GM18858 (cell line): ENCODE measurements at regions not wholly inside any gene's neighbourhood (a gene's known extent, or its start where the extent isn't known, plus 50 kb on each side); places are given as distances from the start of the nearest gene placed in this dataset.

Experiments
- ATAC-seq: cut with Tn5 transposase; IDR thresholded peaks from one replicate; pipeline ENCODE4 v1.9.1; 2021; ENCODE audit not compliant: unreplicated experiment

DNA sequence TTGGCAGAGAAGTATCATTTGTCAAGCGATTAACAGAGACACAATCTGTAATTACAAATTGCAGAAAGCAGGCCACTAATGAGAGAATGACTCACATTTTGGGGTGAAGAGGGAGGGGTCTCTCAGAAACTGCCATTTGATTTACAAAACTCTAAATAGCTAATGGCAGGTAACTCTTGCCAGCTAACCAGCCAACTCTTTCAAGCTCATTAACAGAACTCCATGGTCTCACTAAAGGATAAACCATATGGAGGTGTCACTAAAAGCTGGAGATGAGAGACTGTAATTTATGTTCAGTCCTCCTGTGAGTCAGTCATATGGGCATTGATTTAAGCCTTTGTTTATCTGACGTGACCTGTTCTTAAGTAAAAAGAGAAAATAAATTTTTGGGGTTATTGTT is 336.4 kb downstream of the FOXG1 start:
- ATAC-seq = no peak

DNA sequence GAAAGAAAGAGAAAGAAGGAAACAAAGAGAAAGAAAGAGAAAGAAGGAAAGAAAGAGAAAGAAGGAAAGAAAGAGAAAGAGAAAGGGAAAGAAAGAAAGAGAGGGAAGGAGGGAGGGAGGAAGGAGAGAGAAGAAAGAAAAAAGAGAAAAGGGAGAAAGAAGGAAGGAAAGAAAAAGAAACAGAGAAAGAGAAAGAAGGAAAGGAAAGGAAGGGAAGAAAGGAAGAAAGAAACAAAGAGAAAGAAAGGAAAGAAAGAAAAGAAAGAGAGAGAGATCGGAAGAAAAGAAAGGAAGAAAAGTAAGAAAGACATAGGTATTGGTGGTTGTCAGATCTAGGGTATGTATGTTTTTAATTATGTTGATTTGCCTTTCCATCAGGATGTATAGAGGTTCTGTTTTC is 342.3 kb downstream of the FOXG1 start:
- ATAC-seq = no peak

- no peak for ATAC-seq
These were observed 343.0 kb downstream of the FOXG1 start for GRCh38 chr14:29109589-29109988.

GRCh38 chr14:29111554-29111953 is 345.0 kb downstream of the FOXG1 start:
- no peak for ATAC-seq

GRCh38 chr14:29123017-29123416 is 356.4 kb downstream of the FOXG1 start:
- ATAC-seq = no peak

DNA sequence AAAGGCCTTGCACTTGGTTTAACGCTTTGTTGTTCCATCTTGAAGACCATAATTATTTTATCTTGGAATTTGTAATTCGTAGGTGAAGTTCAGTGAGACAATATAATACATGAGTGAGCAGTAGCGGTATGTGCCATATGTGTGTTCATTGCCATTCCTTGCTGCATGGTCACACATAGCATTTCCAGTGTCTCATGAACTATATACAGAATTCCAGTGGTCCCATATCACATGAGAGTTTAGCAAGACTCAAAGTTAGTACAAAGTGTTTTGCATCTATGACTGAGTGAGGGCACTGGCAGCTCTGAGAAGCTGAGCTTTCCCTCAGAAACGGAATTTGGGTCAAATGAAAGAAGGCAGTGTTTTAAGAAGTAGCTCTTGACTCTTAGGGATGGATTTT is 359.8 kb downstream of the FOXG1 start:
- ATAC-seq = no peak

DNA sequence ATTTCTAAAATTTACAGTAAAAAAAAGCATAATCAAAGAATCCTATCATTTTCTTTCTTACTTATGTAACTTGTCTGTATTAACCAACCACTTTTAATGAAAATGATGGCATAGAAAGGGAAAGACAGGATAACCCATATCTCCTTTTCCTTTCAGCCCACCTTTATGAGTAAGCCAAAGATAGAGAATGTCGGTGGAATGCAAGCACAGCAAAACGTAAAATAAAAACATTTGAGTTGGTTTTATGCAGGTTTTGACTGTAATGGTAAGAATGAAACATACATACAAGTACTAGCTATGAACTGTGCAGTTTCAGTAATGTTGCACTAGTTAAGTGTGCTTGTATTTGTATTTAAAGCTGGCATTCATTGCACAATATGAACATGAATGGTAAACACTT is 360.3 kb downstream of the FOXG1 start:
- no peak for ATAC-seq

GRCh38 chr14:29140016-29140415 is 373.4 kb downstream of the FOXG1 start:
- ATAC-seq = no peak

DNA sequence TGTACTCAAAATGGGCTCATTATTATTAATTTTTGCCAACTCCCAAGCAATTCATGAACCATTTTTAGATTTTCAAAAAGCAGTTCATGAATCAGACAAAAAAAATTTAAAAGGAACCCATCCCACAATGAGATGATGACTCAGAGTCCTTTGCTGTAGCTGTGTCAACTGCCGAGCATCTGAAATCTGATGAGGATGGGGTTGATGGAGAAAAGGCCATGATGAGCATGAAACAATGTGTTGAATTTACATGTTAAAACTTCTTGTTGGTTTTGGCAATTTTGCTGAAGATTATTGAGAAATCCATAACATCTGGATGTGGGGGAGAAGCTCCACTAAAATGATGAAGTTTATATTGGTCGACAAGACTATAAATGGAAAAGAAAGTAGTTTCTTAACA is 378.0 kb downstream of the FOXG1 start:
- no peak for ATAC-seq

GRCh38 chr14:29148221-29148620 is 381.6 kb downstream of the FOXG1 start:
- no peak for ATAC-seq

DNA sequence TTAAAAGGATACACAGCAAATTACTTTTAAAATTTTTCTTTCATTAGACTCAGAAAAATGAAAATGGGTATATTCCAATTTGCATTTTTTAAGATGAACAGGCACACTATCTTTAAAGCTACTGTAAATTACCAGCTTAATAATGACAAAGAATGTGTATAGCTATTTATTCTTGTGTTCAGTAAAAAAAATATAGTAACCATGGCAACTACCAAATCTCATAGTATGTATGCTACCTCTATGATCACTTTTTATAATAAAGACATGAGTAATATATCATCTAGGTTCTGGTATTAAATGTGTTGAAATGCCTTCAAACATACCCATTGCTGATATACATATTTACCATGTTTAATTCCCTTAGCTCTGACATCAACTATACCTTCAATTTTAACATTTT is 383.2 kb downstream of the FOXG1 start:
- no peak for ATAC-seq

DNA sequence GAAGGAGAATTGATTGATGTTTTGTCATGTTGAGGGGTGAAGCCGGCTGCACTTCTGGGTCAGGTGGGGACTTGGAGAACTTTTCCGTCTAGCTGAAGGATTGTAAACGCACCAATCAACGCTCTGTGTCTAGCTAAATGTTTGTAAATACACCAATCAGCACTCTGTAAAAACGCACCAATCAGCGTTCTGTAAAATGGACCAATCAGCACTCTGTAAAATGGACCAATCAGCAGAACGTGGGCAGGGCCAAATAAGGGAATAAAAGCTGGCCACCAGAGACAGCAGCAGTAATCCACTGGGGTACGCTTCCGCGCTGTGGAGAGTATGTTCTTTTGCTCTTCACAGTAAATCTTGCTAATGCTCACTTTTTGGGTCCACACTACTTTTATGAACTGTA is 384.1 kb downstream of the FOXG1 start:
- no peak for ATAC-seq

- no peak for ATAC-seq
These were observed 389.5 kb downstream of the FOXG1 start for GRCh38 chr14:29156096-29156495.

DNA sequence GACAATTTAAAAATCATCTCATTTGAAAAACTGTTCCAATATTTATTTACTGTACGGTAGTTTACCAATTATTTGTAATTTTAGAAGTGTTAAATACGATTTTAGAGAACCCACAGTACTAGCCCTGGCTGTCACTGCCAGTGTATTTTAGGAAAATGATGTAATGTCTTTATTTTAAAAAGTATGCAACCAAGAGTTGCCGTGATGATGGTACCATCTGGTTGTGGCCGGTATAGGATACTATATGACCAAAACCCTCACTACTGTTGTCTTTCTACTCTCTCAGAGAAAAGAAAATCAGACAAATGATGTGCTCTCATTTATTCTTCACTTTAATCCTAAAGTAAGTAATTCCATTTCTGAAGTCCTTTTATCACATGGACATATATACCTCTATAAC is 395.0 kb downstream of the FOXG1 start:
- no peak for ATAC-seq

DNA sequence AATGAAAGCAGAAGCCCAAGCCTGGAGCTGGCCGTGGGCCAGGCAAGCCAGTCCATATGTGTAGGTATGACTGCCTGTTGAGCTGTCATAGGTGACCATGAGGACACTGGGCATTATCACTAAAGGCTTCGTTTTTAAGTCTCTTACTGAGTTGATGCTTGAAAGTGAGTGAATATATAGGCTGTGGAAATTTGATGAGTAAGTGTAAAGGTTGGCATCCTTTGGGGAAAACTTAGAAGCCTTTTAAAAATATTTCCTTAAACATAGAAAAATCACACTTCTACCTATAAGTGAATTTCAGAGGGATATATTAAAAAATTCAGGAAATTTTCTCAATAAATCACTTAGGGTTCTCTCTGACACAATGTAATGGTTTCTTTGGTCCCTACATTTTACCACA is 396.5 kb downstream of the FOXG1 start:
- ATAC-seq = no peak

- no peak for ATAC-seq
These were observed 398.8 kb downstream of the FOXG1 start for GRCh38 chr14:29165431-29165830.

DNA sequence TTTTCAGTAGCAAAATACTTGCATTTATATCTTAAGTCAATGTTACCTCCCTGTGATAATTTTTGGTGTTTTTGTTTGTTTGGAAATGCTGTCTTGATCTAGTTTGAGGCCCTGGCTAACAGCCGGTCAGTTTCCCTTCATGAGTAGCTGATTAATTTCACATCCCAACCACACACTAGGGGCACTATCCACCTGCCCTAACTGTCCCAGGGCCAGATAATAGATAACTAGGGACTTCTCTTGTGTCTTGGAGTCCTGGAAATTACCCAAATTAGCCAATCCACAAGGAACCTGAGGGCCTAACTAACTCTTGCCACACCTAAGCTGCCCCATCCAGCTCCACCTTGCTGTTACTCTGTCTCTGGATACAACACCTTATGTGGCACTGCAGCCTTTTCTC is 399.9 kb downstream of the FOXG1 start:
- ATAC-seq = no peak

- no peak for ATAC-seq
These were observed 401.6 kb downstream of the FOXG1 start for GRCh38 chr14:29168149-29168548.

- no peak for ATAC-seq
These were observed 402.8 kb downstream of the FOXG1 start for GRCh38 chr14:29169408-29169807.

- ATAC-seq = no peak
These were observed 409.1 kb downstream of the FOXG1 start for GRCh38 chr14:29175706-29176105.

GRCh38 chr14:29176876-29177275 is 410.3 kb downstream of the FOXG1 start:
- no peak for ATAC-seq

- no peak for ATAC-seq
These were observed 412.4 kb downstream of the FOXG1 start for GRCh38 chr14:29178971-29179370.

- no peak for ATAC-seq
These were observed 424.5 kb downstream of the FOXG1 start for GRCh38 chr14:29191092-29191491.

DNA sequence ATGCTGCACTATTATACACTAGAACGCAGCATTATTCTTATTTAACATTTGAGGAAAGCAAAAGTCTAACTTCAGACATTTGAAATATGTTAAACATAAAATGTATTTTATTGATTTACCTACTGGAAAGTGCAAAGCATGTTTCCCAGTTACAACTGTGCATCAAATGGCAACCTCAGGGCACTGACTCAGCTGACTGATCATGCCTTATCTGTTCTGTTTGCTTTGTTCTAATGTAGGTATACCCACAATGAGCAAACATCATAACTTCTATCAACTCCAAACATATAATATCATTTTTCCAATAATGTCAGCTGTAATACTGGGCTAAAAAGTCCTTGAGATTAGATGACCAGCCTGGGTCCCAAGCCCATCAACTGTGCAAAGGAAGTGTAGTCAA is 431.0 kb downstream of the FOXG1 start:
- ATAC-seq = no peak
